PC-9 (cell line): ENCODE measurements at regions not wholly inside any gene's neighbourhood (a gene's known extent, or its start where the extent isn't known, plus 50 kb on each side); places are given as distances from the start of the nearest gene placed in this dataset.

Source experiments
- EZH2 ChIP-seq: fragments of 200-600 bp; sonication (generic); IDR thresholded peaks from 2 replicates; pipeline ENCODE4 v1.8.0; 2017; ENCODE audit warnings: antibody characterized with exemption, low read depth
- TF ChIP-seq, protein P1 (sequence below): fragments of 200-600 bp; sonication (generic); conservative IDR thresholded peaks from 2 replicates; pipeline ENCODE4 v1.6.1; 2017; ENCODE audit warnings: mixed run types, antibody characterized with exemption, mild to moderate bottlenecking, moderate library complexity

DNA sequence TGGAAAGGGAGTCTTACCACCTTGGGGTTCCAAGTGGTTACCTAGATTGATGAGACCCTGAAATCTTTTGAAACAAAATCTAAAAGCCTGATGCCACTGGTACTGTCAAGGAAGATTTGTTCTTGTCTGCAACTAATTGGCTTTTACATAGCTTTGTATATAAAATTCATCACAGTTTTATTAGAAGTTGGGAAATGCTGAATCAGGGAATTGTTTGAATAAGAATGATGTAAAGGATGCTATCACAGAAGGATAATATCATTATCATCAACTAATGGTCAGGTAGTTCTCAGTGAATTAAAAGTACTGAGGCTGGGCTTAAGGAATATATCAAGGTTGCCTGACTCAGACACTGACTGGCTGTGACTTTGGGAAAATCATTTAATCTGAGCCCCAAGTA is 248.3 kb upstream of the STXBP6 start:
- TF ChIP-seq, protein P1, sequence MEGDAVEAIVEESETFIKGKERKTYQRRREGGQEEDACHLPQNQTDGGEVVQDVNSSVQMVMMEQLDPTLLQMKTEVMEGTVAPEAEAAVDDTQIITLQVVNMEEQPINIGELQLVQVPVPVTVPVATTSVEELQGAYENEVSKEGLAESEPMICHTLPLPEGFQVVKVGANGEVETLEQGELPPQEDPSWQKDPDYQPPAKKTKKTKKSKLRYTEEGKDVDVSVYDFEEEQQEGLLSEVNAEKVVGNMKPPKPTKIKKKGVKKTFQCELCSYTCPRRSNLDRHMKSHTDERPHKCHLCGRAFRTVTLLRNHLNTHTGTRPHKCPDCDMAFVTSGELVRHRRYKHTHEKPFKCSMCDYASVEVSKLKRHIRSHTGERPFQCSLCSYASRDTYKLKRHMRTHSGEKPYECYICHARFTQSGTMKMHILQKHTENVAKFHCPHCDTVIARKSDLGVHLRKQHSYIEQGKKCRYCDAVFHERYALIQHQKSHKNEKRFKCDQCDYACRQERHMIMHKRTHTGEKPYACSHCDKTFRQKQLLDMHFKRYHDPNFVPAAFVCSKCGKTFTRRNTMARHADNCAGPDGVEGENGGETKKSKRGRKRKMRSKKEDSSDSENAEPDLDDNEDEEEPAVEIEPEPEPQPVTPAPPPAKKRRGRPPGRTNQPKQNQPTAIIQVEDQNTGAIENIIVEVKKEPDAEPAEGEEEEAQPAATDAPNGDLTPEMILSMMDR: no peak
- no peak for TF ChIP-seq EZH2
